ENCODE measurements at regions not wholly inside any gene's neighbourhood (a gene's known extent, or its start where the extent isn't known, plus 50 kb on each side); places are given as distances from the start of the nearest gene placed in this dataset.

GRCh38 chr16:6317934-6318333, 1014.7 kb upstream of the RBFOX1 start:
- ATAC-seq (no peak), DNase-seq (no peak)
- intact Hi-C loops (cut with micrococcal nuclease) = no loop called here

- ATAC-seq (no peak), DNase-seq (no peak)
- intact Hi-C loops (cut with micrococcal nuclease) = no loop called here
Observed at GRCh38 chr16:6309271-6309670, 1023.4 kb upstream of the RBFOX1 start.

GRCh38 chr16:6308176-6308575, 1024.5 kb upstream of the RBFOX1 start:
- ATAC-seq (no peak), DNase-seq (no peak)
- intact Hi-C loops (cut with micrococcal nuclease) = no loop called here

- ATAC-seq (no peak), DNase-seq (no peak)
- intact Hi-C loops (cut with micrococcal nuclease) = no loop called here
Observed at GRCh38 chr16:6300523-6300922, 1032.1 kb upstream of the RBFOX1 start.

GRCh38 chr16:6297666-6298410, 1034.8 kb upstream of the RBFOX1 start:
- intact Hi-C loops (cut with micrococcal nuclease) = no loop called here
- ATAC-seq (no peak), DNase-seq (no peak)

- intact Hi-C loops (cut with micrococcal nuclease) = no loop called here
- no peak for DNase-seq
- no peak for ATAC-seq
Observed at GRCh38 chr16:6286176-6286575, 1046.5 kb upstream of the RBFOX1 start.

GRCh38 chr16:6284731-6285130, 1047.9 kb upstream of the RBFOX1 start:
- intact Hi-C loops (cut with micrococcal nuclease) = no loop called here
- no peak for DNase-seq
- no peak for ATAC-seq

- ATAC-seq = no peak
- intact Hi-C loops (cut with micrococcal nuclease) = no loop called here
- no peak for DNase-seq
Observed at GRCh38 chr16:6281994-6282393, 1050.7 kb upstream of the RBFOX1 start.

- ATAC-seq (no peak), DNase-seq (no peak)
- intact Hi-C loops (cut with micrococcal nuclease) = no loop called here
Observed at GRCh38 chr16:6281274-6281673, 1051.4 kb upstream of the RBFOX1 start.

- intact Hi-C loops (cut with micrococcal nuclease) = no loop called here
- DNase-seq = no peak
- ATAC-seq = no peak
Observed at GRCh38 chr16:6280055-6280454, 1052.6 kb upstream of the RBFOX1 start.

GRCh38 chr16:6279286-6279685, 1053.4 kb upstream of the RBFOX1 start:
- no peak for DNase-seq
- no peak for ATAC-seq
- intact Hi-C loops (cut with micrococcal nuclease) = no loop called here

- intact Hi-C loops (cut with micrococcal nuclease) = no loop called here
Observed at GRCh38 chr16:6274351-6274750, 1058.3 kb upstream of the RBFOX1 start.

GRCh38 chr16:6267682-6268081, 1065.0 kb upstream of the RBFOX1 start:
- intact Hi-C loops (cut with micrococcal nuclease) = no loop called here
- DNase-seq (no peak), ATAC-seq (no peak)

More at GRCh38 chr16:6274351-6274750, 1058.3 kb upstream of the RBFOX1 start:
- DNase-seq = no peak
- no peak for ATAC-seq

- DNase-seq = no peak
- no peak for ATAC-seq
- intact Hi-C loops (cut with micrococcal nuclease) = no loop called here
Observed at GRCh38 chr16:6266703-6267102, 1065.9 kb upstream of the RBFOX1 start.

GRCh38 chr16:6265968-6266367, 1066.7 kb upstream of the RBFOX1 start:
- ATAC-seq (no peak), DNase-seq (no peak)
- intact Hi-C loops (cut with micrococcal nuclease) = no loop called here

- intact Hi-C loops (cut with micrococcal nuclease) = no loop called here
- DNase-seq (no peak), ATAC-seq (no peak)
Observed at GRCh38 chr16:6258056-6258455, 1074.6 kb upstream of the RBFOX1 start.

- intact Hi-C loops (cut with micrococcal nuclease) = no loop called here
- no peak for DNase-seq
- ATAC-seq = no peak
Observed at GRCh38 chr16:6252541-6252940, 1080.1 kb upstream of the RBFOX1 start.

GRCh38 chr16:6250511-6250910, 1082.1 kb upstream of the RBFOX1 start:
- no peak for ATAC-seq
- no peak for DNase-seq
- intact Hi-C loops (cut with micrococcal nuclease) = no loop called here

GRCh38 chr16:6249863-6250262, 1082.8 kb upstream of the RBFOX1 start:
- intact Hi-C loops (cut with micrococcal nuclease) = no loop called here
- no peak for ATAC-seq
- no peak for DNase-seq

GRCh38 chr16:6248199-6248598, 1084.4 kb upstream of the RBFOX1 start:
- DNase-seq (no peak), ATAC-seq (no peak)
- intact Hi-C loops (cut with micrococcal nuclease) = no loop called here

GRCh38 chr16:6247775-6248174, 1084.9 kb upstream of the RBFOX1 start:
- ATAC-seq (no peak), DNase-seq (no peak)
- intact Hi-C loops (cut with micrococcal nuclease) = no loop called here

- DNase-seq (no peak), ATAC-seq (no peak)
- intact Hi-C loops (cut with micrococcal nuclease) = no loop called here
Observed at GRCh38 chr16:6247150-6247549, 1085.5 kb upstream of the RBFOX1 start.
